ENCODE measurements at regions not wholly inside any gene's neighbourhood (a gene's known extent, or its start where the extent isn't known, plus 50 kb on each side); places are given as distances from the start of the nearest gene placed in this dataset.

- 0 out of 2 replicates have a peak, but pooled peaks have one; percentile 11 for TF ChIP-seq ZZZ3 (CRISPR knock-in tag; IDR thresholded peaks at IDR 0.05; ENCODE audit: borderline replicate concordance)
- 0 out of 2 replicates have a peak, but pooled peaks have one; percentile 28 for TF ChIP-seq SPEN (CRISPR knock-in tag; IDR thresholded peaks at IDR 0.05; ENCODE audit: low read depth)
- TF ChIP-seq MXD3 (CRISPR knock-in tag; IDR thresholded peaks at IDR 0.05) = no peak
- TF ChIP-seq CBX2 (IDR thresholded peaks at IDR 0.05; ENCODE audit: low read depth, low read length) = no peak
- TF ChIP-seq CBX2 (CRISPR knock-in tag; IDR thresholded peaks at IDR 0.05; ENCODE audit: low read depth) = no peak
- TF ChIP-seq ZNF687 (CRISPR knock-in tag; IDR thresholded peaks at IDR 0.05) = peak; percentile 77
- TF ChIP-seq MIXL1 (CRISPR knock-in tag; IDR thresholded peaks at IDR 0.05) = no peak
- TF ChIP-seq ZNF609 (CRISPR knock-in tag; IDR thresholded peaks at IDR 0.05; ENCODE audit: borderline replicate concordance) = peak; percentile 20; the same call in 1 of the 2 replicates
- TF ChIP-seq ZSCAN31 (CRISPR knock-in tag; IDR thresholded peaks at IDR 0.05; ENCODE audit: low read depth) = peak; percentile 74
- TF ChIP-seq ZNF362 (CRISPR knock-in tag; IDR thresholded peaks at IDR 0.05; ENCODE audit: borderline replicate concordance) = no peak
- peak; percentile 86; the same call in 1 of the 2 replicates for TF ChIP-seq EED (CRISPR knock-in tag; IDR thresholded peaks at IDR 0.05)
- no peak for TF ChIP-seq IRF1 (CRISPR knock-in tag; IDR thresholded peaks at IDR 0.05; ENCODE audit: low read depth)
- 0 out of 2 replicates have a peak, but pooled peaks have one; percentile 27 for TF ChIP-seq HNF1B (CRISPR knock-in tag; IDR thresholded peaks at IDR 0.05)
These were observed 179.4 kb upstream of the FN1 start (continued) for GRCh38 chr2:215615067-215615802.

All from HepG2 (cell line).